ENCODE measurements at regions not wholly inside any gene's neighbourhood (a gene's known extent, or its start where the extent isn't known, plus 50 kb on each side); places are given as distances from the start of the nearest gene placed in this dataset.

DNA sequence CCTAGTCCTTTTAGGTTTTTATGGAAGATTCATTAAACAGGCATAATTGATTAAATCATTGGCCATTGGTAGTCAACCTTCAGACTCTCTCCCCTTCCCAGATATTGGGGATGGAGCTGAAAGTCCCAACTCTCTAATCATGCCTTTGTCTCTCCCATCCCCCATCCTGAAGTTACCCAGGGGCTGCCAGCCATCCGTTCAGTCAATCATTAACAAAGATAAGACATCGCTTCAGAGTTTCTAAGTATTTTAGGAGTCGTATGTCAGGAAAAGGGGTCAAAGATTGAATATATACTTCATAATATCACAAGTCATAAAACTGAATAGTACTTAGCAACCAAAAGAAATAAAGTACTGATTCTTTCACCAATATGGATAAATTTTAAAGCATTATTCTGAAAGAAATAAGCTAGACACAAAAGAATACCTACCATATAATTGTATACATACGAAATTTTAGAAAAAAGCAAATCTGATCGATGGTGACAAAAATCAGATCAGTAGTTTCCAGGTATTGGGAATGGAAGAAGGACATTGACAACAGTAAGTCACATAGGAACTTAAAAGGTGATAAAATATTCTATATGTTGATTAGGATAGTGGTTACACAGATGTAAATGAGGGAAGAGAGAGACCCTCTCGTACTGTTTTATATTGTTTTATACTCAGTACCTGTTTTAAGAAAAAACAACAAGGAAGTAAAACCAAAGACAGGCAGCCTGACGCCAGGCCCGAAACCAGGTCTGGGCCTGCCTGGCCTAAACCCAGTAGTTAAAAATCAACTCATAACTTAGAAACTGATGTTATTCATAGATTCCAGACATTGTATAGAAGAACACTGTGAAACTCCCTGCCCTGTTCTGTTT is 414.4 kb downstream of the DAD1 start:
- intact Hi-C loops (cut with DNase I): no loop called here
- DNase-seq (no peak), ATAC-seq (no peak)

DNA sequence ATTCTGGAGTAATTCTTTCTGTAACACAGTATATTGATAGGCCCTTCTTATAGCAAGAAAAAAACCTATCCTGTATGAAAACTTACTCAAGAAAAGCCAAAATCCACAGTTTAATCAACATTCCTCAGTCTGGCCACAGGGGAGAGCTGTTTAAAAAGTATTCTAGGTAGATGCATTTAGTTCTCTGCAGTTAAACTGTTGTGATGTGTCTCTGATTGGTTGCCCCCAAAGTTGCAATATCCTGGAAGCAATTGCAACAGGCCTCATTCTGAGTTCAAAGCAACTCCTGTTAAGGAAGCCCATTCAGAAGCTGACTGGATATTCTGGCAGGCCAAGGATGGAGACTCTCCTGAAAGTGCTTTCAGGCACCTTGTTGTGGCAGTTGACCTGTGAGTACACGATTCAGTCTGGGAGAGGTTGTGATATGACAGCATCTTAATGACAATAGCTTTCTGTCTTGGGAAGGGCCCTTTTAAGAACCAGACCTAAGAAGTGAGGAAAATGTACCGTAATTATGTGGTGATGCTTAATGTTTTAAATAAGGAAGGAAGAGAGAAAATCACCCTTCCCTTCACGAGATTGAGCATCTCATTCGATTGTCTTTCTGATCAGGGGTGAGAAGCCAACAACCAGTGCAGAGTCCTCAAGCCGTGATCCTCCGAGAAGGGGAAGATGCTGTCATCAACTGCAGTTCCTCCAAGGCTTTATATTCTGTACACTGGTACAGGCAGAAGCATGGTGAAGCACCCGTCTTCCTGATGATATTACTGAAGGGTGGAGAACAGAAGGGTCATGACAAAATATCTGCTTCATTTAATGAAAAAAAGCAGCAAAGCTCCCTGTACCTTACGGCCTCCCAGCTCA is 420.7 kb downstream of the DAD1 start:
- ATAC-seq (no peak), DNase-seq (no peak)
- intact Hi-C loops (cut with DNase I): no loop called here

- intact Hi-C loops (cut with DNase I): no loop called here
- DNase-seq (no peak), ATAC-seq (no peak)
Measured at GRCh38 chr14:22164616-22165015, 424.4 kb downstream of the DAD1 start.

- intact Hi-C loops (cut with DNase I): no loop called here
- ATAC-seq: no peak
- DNase-seq: no peak
Measured at GRCh38 chr14:22163051-22163450, 426.0 kb downstream of the DAD1 start.

DNA sequence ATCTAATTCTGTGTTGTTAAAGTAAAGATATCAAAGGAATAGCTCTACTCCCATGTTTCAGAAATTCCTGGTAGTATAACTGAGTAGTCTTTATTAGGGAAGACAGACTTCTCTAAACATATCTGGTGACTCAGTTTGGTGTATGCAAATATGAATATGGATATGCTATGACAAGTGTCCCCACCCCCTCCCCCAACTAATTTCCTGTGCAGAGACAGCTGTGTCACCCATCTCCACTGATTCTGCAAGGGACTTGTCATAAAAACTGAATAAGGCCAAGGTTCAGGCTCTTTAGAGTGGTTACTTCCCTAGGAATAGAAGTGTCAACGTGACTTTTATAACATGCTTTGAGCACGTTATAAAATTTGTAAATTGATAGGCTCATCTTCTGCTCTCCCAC is 429.1 kb downstream of the DAD1 start:
- ATAC-seq (no peak), DNase-seq (no peak)
- intact Hi-C loops (cut with DNase I): no loop called here

DNA sequence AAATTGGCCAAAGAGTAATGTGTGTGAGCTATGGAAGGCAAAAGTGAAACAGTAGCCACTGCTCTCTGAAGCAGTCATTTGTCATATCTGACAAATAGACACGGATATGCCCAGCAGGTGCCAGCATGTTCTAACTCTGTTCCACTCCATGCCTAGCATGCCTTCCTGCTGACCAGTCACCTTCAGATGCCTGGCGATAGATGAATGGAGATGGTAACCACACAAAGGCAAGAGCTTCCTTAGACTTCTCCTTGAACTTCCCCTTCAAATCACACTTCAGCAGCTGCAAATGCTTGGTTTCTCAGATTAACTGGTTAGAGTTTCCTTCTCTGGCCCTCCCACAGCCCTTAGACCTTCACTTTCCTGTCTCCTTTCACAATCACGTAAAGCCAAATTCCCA is 429.9 kb downstream of the DAD1 start:
- DNase-seq: no peak
- intact Hi-C loops (cut with DNase I): no loop called here
- ATAC-seq: no peak

- no peak for DNase-seq
- intact Hi-C loops (cut with DNase I): no loop called here
- no peak for ATAC-seq
Measured at GRCh38 chr14:22158560-22158959, 430.5 kb downstream of the DAD1 start.

DNA sequence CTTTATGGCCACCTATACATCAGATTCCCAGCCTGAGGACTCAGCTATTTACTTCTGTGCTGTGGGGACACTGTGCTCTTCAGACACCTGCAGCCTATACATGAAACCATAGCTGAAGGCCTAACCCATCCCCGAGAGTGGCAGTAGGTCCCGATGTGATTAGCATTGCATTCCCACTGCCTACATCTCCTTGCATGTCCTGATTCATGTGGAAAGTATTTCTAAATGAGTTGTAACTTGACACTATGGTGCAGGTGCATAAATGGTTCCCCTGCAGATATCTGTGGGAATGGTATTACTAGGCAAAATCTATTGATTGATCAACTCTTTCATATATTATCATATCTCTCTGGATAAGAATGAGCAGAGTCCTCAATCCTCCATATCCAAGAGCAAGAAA is 433.5 kb downstream of the DAD1 start:
- intact Hi-C loops (cut with DNase I): no loop called here
- no peak for ATAC-seq

DNA sequence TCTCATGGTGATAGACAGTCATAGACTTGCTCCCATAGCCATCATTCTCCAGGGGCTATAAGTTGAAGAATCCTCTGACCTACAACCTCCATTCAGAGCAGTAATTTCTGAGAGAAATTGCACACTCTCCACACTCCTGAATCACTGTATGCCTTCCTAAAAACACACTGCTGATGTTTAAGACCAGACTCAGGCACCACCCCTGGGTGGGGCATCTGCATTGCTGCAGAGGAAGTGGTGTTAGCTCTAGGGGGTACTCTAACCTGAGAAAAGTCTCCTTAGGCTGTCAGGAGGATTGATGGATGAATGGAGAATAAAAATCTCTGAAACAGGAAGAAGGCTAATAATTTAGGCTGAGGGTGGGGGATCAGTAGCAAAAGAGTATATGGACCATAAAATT is 436.1 kb downstream of the DAD1 start:
- no peak for ATAC-seq
- intact Hi-C loops (cut with DNase I): no loop called here
- DNase-seq: no peak

More for the DNA sequence above, 433.5 kb downstream of the DAD1 start:
- no peak for DNase-seq

GRCh38 chr14:22152161-22152870 is 436.7 kb downstream of the DAD1 start:
- intact Hi-C loops (cut with DNase I): no loop called here
- no peak for ATAC-seq
- no peak for DNase-seq

DNA sequence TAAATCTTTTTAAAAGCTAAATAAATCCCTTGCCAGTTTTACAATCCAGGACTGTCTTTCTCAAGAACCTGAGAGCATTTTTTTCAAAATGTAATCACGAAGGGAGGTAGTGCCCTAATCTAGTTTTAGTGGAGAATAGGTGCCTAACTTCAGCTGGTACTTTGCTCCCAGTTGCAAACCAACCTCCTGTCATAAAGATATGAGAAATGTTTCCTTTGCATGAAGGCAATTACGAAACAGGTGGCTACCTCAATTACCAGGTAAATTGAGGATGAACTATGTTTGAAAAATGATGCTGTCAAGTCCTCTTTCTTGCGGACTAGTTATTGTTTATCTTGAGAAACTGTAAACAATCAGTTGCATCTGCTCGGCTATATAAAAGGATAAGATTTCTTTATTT is 437.9 kb downstream of the DAD1 start:
- no peak for ATAC-seq
- intact Hi-C loops (cut with DNase I): no loop called here
- no peak for DNase-seq

- no peak for DNase-seq
- ATAC-seq: no peak
- intact Hi-C loops (cut with DNase I): no loop called here
Measured at GRCh38 chr14:22149058-22149457, 440.0 kb downstream of the DAD1 start.

DNA sequence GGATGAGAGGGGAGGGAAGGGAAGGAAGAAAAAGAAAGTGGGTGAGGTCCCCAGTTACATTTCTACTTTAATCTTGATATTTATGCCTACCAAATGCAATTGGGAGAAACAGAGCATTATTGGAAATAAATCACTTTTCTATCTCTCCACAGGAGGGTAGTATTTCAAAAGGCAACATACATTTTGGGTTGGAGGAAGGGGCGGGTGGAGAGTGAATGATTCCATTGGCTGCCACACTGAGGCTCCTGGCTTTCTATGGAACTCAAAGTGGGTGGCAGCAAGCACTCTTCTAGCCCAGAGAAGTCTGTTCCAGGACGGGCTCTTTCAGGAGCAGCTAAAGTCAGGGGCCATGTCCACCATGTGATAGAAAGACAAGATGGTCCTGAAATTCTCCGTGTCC is 441.3 kb downstream of the DAD1 start:
- ATAC-seq: no peak
- intact Hi-C loops (cut with DNase I): no loop called here
- DNase-seq: no peak

DNA sequence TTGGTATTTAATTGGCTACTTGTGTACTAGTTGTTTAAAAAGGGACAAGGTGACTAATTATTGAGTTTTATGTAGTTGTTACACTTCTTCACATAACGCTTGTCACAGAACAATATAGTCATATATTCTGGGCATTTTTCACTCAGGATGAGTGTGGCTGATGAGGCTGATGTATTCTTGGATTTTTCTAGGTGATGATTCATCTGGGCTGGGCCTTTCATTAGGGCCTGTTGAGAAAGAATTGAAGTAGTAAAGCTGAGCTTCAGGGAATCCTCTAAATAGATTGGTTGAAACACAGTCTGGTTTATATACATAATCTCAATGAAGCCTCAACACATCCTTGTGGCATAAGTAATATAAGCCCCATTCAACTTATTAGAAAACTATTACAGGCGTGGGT is 445.7 kb downstream of the DAD1 start:
- intact Hi-C loops (cut with DNase I): no loop called here
- no peak for ATAC-seq

DNA sequence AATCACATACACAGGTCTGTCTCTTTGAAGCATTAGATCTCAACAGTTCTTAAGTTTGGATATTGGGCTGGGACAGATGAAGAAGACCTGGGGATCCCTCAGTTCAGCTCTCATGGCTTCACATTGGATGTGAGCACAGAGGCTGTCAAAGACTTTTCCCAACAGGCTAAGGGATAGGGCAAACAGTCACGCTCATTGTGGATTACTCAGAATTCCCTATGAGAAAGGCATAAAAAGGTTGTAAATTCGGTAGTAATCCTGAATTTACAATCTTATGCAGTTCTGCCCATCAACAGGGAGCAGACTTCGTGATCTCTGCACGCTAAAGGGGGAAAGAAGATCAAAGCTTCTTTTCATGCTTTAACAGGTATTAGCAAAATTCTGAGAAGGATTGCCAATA is 448.4 kb downstream of the DAD1 start:
- ATAC-seq: no peak
- intact Hi-C loops (cut with DNase I): no loop called here

More for the DNA sequence above, 445.7 kb downstream of the DAD1 start:
- no peak for DNase-seq

GRCh38 chr14:22131749-22132476 is 457.1 kb downstream of the DAD1 start:
- DNase-seq (no peak), ATAC-seq (no peak)
- intact Hi-C loops (cut with DNase I): no loop called here

More for the DNA sequence above, 448.4 kb downstream of the DAD1 start:
- no peak for DNase-seq

GRCh38 chr14:22124073-22124613 is 450.5 kb upstream of the OR4E1 start:
- DNase-seq: no peak
- intact Hi-C loops (cut with DNase I): no loop called here
- ATAC-seq: no peak

DNA sequence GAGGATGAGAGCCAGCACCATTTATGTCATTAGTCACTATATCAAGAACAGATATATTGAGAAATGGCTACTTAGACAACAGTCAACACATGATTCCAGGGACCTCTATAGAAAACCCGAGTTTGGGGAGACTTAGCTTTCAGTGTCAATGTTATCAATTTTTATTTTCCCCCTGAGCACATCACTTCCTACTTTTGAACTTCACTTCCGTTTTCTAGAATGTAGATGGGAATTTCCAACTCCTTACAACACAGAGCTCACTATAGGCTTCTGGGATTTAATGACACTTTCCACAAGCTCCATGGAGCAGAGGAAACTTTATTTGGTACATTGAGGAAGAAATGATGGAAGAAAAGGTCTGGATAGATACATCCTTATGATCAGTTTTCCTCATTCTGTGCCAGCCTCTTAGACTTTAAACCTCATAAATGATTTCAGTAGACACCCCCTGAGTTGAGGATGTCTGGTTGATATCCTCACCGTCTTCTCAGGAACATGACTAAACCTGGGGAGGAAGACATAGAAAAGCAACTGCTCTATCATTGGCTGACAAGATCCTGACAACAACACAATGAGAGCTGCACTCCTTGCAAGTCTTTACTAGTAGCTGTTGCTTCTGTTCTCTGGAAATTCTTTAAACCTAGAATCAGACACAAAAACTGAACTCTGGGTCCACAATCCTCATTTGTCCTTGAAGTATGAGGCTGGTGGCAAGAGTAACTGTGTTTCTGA is 449.4 kb upstream of the OR4E1 start:
- DNase-seq (no peak), ATAC-seq (no peak)
- intact Hi-C loops (cut with DNase I): no loop called here
